ENCODE measurements at regions not wholly inside any gene's neighbourhood (a gene's known extent, or its start where the extent isn't known, plus 50 kb on each side); places are given as distances from the start of the nearest gene placed in this dataset.
"Not testable (repeated sequence)": the region's sequence is repeated elsewhere in the genome, so short reads cannot be mapped to it uniquely, and the experiment has no call there.

GRCh38 chr6:921400-921799, 228.5 kb upstream of the EXOC2 start:
- no peak for ATAC-seq

DNA sequence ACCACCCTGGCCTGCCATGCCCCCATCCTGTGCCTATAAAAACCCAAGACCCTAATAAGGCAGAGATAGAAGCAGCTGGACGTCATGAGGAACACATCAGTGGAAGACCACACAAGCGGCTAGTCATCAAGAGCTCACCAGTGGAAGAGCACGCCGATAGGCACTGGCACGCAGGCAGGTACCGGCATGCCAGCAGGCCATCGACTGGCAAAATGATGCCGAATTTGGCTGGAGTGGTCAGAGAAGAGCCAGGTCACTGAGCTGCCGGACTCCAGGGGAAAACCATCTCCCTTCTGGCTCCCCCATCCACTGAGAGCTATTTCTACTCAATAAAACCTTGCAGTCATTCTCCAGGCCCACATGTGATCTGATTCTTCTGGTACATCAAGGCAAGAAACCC, 227.6 kb upstream of the EXOC2 start:
- no peak for ATAC-seq

- no peak for ATAC-seq
These were observed 226.6 kb upstream of the EXOC2 start for GRCh38 chr6:919500-919899.

DNA sequence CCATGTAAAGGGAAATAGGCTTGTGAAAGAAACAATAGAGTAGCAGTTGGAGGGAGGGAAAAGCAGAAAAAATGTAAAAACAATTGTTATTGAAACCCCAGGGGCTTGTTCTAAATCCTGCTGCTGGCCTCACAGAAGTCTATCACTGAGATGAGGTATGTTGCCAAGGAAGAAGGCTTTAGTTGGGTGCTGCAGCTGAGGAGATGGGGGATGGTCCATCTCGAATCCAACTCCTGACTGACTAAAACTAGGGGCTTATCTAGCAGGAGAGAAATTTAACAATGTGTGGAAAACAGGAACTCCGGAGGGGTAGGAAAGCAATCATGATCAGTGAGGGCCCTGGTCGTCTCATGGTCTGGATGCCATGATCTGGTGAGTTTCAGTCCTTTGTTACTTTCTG, 225.0 kb upstream of the EXOC2 start:
- no peak for ATAC-seq

DNA sequence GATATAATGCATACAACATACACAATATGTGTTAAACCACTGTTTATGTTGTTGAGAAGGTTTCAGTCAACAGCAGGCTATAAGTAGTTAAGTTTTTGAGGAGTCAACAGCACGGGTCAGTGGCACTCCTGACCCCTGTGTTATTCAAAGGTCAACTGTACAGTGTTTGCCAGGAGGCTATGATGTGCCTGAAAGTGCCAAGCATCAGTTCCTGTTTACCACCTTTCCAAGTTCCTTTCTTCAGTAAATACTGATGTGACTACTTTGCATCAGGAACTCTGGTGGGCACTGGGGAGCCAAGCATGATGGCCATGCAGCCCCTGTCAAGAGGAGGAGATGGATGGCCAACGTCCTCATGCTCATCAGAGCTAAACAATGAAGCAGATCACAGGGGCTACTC, 224.4 kb upstream of the EXOC2 start:
- ATAC-seq = no peak

- ATAC-seq = no peak
These were observed 223.2 kb upstream of the EXOC2 start for GRCh38 chr6:916131-916530.

DNA sequence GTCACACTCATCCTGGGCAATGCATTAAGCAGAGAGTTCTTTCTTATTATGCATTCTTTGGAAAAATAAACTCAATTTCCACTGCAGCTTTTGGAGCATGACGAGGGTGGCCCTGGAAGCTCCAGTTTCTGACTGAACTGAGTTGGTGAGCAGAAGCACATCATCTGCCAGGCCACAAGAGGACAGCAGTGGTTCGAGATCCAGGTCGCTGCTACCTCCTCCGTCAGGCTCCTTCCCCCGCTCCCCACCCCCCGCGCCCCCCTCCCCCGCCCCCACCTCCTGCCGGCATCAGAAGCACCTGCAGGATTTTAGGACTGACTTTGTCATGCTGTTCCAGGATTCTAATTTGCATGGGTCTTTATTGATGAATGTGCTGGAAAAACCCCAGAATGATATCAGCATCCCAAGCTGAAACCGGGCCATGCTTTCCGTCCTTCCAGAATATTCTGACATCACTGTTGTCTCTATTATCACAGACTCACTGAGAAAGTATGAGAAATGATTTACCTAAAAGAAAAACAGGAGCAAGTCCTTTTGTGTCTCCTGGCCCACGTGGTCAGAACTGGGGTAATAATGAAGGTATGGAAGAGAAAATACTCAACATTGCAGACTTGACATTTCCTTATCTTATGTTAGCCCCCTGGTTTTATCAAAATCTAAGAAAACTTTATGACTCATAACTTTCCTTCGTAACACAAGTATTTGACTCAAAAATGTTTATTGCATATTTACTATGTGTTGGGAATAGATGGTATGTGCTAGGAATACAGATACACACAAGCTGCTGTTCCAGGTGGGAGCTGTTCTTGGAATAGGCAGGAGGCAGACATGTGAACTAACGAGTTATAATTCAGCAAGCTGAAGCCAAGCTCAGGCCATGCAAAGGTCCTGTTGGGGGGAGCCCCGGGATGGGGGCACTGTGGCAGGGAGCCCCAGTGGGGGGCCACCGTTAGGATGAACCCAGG, 220.2 kb upstream of the EXOC2 start:
- ATAC-seq = no peak

GRCh38 chr6:907928-908327, 215.0 kb upstream of the EXOC2 start:
- ATAC-seq = no peak

DNA sequence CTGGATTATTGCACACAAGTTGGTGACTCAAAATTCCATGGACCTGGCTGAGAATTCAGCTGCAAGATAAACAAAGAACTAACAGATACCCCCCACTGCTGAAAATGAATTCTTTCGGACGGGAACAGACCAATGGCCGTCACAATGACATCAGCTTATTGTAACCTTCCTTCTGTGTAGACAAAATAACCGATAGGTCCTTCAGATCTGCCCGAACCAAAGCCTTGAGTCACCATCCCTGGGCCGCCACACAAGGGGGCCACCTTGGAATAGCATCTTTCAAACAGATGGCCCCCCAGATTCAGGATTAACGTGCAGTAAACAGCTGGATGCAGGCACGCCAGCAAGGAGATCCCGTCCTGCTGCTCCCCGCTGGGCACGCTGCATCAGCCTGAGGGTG, 214.0 kb upstream of the EXOC2 start:
- ATAC-seq = no peak

DNA sequence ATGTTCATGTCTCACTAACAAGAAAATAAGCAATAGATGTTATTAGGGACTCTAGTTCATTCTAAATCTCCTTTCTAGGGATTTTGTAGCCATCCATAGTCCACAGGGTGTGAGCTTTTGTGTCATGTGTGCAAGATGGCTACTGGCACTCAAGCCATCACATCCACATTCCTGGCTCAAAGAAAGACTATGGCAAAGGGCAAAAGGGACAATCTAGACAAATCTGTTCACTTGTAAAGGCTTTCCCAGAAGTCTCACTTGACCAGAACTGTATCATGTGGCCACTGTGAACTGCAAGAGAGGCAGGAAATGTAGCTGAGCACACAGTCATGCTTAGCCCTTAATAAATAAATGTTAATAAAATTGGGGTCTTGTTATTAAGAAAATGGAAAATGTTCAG, 212.6 kb upstream of the EXOC2 start:
- no peak for ATAC-seq

- no peak for ATAC-seq
These were observed 212.1 kb upstream of the EXOC2 start for GRCh38 chr6:904994-905393.

GRCh38 chr6:903761-904160, 210.8 kb upstream of the EXOC2 start:
- ATAC-seq = no peak

DNA sequence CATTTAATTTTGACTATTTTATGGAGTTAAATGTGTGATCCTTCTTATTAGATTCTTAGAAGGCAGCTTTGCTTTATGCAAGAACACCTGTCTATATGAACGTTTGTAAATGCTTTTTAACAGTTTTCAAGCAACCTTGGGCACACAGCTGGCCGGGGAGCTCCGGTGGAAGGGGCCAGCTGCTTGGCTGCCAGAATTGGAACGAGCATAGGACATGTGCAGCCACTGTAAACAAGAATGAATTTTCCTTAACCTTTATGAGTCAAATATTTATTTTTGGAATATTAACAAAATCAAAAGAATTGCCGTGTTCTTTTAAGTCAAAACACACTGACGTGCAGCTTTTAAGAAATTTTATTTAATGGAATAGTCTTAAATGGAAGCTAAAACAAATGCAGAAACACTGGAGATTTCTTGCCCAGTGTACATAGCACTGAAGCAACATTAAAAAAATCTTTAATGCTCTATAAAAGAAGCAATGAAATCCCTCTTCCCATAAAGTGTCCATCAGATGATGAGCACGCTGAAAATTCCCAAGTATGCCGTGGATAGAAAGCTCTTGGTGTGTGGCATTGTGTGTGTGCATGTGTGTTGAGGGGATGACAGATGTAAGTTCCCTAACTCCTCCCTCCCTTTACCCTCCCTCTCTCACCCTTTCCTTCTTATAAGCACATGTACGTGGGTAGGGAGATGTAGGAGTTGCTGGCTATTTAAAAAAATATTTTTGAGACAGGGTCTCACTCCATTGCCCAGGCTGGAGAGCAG, 208.9 kb upstream of the EXOC2 start:
- no peak for ATAC-seq

DNA sequence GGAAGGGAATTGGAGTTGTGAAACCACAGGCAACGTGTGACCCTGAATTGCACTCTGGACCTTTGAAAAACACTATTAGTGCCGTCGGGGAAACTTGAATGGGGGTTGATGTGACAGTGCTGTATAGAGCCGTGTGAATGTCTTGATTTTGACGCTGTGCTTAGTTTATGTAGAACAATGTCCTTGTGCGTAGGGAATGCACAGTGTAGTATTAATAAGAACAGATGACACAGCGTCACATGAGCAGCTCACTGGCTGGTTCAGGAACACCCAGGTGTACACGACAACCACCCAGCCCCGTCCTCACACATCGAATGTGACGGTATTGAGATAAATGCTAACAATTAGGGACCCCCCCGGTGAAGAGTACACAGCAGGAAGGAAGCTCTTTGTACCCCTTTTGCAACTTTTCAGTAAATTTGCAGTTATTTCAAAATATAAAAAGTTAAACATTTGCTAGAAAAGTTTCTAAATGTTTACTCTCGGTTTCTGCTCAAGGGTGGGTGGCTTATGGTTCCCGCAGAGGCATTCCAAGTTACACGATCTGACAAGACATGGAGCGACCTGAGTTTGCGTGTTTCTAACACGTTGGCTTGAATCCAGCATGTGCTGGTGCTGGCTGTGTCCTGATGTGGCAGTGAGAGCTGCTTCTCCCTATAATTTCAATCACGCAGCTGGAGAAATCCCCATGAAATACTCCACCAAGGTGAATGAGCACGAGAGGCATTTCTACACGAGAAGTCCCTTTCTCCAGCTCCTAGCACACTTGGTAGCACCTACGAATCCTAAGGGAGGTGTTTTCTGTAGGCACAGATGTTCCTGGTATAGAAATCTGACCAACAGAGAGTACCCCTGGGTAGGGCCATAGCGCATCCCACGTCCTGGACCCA, 208.0 kb upstream of the EXOC2 start:
- no peak for ATAC-seq

DNA sequence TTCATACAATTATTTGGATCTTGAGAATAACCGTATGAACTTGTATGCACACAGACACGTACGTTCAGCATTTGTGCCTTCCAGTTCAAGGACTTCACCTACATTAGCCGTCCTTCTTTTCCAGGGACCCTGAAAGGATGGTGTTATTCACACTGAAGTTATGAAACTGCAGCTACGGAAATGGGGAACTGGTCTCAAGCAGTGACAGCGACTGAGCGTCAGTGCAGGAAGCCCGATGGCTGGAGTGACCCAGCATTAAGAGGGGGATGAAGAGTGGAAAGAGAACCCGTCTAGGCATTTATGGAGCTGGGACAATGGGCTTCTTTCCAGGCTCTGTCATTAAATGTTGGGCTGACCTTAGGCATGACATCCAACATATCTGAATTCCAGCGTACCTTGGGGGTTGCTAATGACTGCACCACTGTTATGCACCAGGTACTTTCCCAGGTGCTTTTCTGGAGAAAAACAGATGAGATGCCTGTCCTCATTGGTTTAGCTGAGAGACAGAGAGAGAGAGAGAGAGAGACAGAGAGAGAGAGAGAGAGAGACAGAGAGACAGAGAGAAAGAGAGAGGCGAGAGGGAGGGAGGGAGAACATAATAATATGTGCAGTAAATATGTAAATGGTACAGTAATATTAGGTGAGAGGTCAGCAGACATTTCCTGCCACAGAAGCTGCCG, 204.7 kb upstream of the EXOC2 start:
- ATAC-seq = no peak

GRCh38 chr6:894274-894673, 201.3 kb upstream of the EXOC2 start:
- no peak for ATAC-seq

- ATAC-seq = no peak
These were observed 198.1 kb upstream of the EXOC2 start for GRCh38 chr6:890995-891394.

GRCh38 chr6:890201-890600, 197.3 kb upstream of the EXOC2 start:
- no peak for ATAC-seq

- no peak for ATAC-seq
These were observed 194.8 kb upstream of the EXOC2 start for GRCh38 chr6:887583-888235.

- ATAC-seq = not testable (repeated sequence)
These were observed 193.2 kb upstream of the EXOC2 start for GRCh38 chr6:886116-886515.

- ATAC-seq = no peak
These were observed 192.2 kb upstream of the EXOC2 start for GRCh38 chr6:885051-885590.

- no peak for ATAC-seq
These were observed 191.6 kb upstream of the EXOC2 start for GRCh38 chr6:884570-884969.

Data from activated CD4-positive, CD25-positive, alpha-beta regulatory T cell treated with anti-CD3 and anti-CD28 coated beads, Interleukin-2, amount 50 U/mL, for 24 hours (primary cell).